H9 (cell line): ENCODE measurements at regions not wholly inside any gene's neighbourhood (a gene's known extent, or its start where the extent isn't known, plus 50 kb on each side); places are given as distances from the start of the nearest gene placed in this dataset.

Experiments used
- DNase-seq: peaks from one replicate; pipeline ENCODE4 v3.0.0-alpha.2; 2017
- H2AFZ ChIP-seq: one replicate; pipeline ENCODE4 v1.6.1; 2013; ENCODE audit warnings: mild to moderate bottlenecking, low read length, control low read depth, moderate library complexity
- H2AK5ac ChIP-seq: 2 replicates; pipeline ENCODE4 v1.6.1; 2013; ENCODE audit warnings: low read length, control low read depth, mixed read lengths; ENCODE audit not compliant: insufficient read length
- H2BK120ac ChIP-seq: one replicate; pipeline ENCODE4 v1.6.1; 2013; ENCODE audit warnings: low read depth, mild to moderate bottlenecking, low read length, control low read depth, inconsistent platforms; ENCODE audit not compliant: poor library complexity, severe bottlenecking
- H2BK12ac ChIP-seq: 2 replicates; pipeline ENCODE4 v1.6.1; 2013; ENCODE audit warnings: low read length, control low read depth, mixed read lengths, low read depth; ENCODE audit not compliant: insufficient read length
- H2BK15ac ChIP-seq: 2 replicates; pipeline ENCODE4 v1.6.1; 2013; ENCODE audit warnings: low read depth, low read length, control low read depth
- H2BK20ac ChIP-seq: one replicate; pipeline ENCODE4 v1.6.1; 2013; ENCODE audit warnings: low read depth, mild to moderate bottlenecking, low read length, control low read depth, inconsistent platforms; ENCODE audit not compliant: poor library complexity, severe bottlenecking
- H2BK5ac ChIP-seq: 2 replicates; pipeline ENCODE4 v1.6.1; 2013; ENCODE audit warnings: low read length, control low read depth, mixed read lengths; ENCODE audit not compliant: insufficient read length
- H3K14ac ChIP-seq: 2 replicates; pipeline ENCODE4 v1.6.1; 2013; ENCODE audit warnings: low read length, control low read depth; ENCODE audit not compliant: insufficient read depth
- H3K18ac ChIP-seq: 2 replicates; pipeline ENCODE4 v1.6.1; 2013; ENCODE audit warnings: low read depth, mild to moderate bottlenecking, mixed read lengths, low read length, control low read depth; ENCODE audit not compliant: insufficient read length
- H3K23ac ChIP-seq: 2 replicates; pipeline ENCODE4 v1.6.1; 2013; ENCODE audit warnings: low read length, control low read depth, mixed read lengths, low read depth; ENCODE audit not compliant: insufficient read length
- H3K23me2 ChIP-seq: 2 replicates; pipeline ENCODE4 v1.6.1; 2013; ENCODE audit warnings: low read depth, mild to moderate bottlenecking, mixed read lengths, low read length, control low read depth; ENCODE audit not compliant: insufficient read length, poor library complexity, severe bottlenecking
- H3K27ac ChIP-seq: 2 replicates; pipeline ENCODE4 v1.5.1; 2013; ENCODE audit warnings: low read length, control low read depth, mixed read lengths, low read depth; ENCODE audit not compliant: insufficient read length
- H3K27me3 ChIP-seq: 2 replicates; pipeline ENCODE4 v1.6.1; 2013; ENCODE audit warnings: low read length, control low read depth, inconsistent platforms; ENCODE audit not compliant: insufficient read depth
- H3K4ac ChIP-seq: 2 replicates; pipeline ENCODE4 v1.6.1; 2013; ENCODE audit warnings: low read depth, mild to moderate bottlenecking, control low read depth, inconsistent platforms, low read length, moderate library complexity
- H3K4me1 ChIP-seq: 2 replicates; pipeline ENCODE4 v1.6.1; 2013; ENCODE audit warnings: low read length, control low read depth, inconsistent platforms; ENCODE audit not compliant: insufficient read depth
- H3K4me2 ChIP-seq: 2 replicates; pipeline ENCODE4 v1.6.1; 2013; ENCODE audit warnings: low read length, control low read depth, mixed read lengths; ENCODE audit not compliant: insufficient read length, insufficient read depth
- H3K56ac ChIP-seq: 2 replicates; pipeline ENCODE4 v1.6.1; 2013; ENCODE audit warnings: low read depth, mild to moderate bottlenecking, mixed read lengths, low read length, control low read depth; ENCODE audit not compliant: insufficient read length
- H3K79me1 ChIP-seq: 2 replicates; pipeline ENCODE4 v1.6.1; 2013; ENCODE audit warnings: low read depth, mild to moderate bottlenecking, moderate library complexity, low read length, control low read depth, inconsistent platforms; ENCODE audit not compliant: insufficient read depth, poor library complexity, severe bottlenecking
- H3K79me2 ChIP-seq: 2 replicates; pipeline ENCODE4 v1.6.1; 2013; ENCODE audit warnings: low read length, control low read depth, inconsistent platforms; ENCODE audit not compliant: insufficient read depth
- H3K9ac ChIP-seq: 2 replicates; pipeline ENCODE4 v1.6.1; 2013; ENCODE audit warnings: low read length, control low read depth, mixed read lengths; ENCODE audit not compliant: insufficient read length; ENCODE audit errors: extremely low read depth
- H3K9me3 ChIP-seq: one replicate; pipeline ENCODE4 v1.6.1; 2013; ENCODE audit warnings: low read depth, low read length, inconsistent platforms; ENCODE audit not compliant: control insufficient read depth
- H3T11ph ChIP-seq: one replicate; pipeline ENCODE4 v1.6.1; 2013; ENCODE audit warnings: mild to moderate bottlenecking, low read length, control low read depth, inconsistent platforms
- H4K20me1 ChIP-seq: one replicate; pipeline ENCODE4 v1.6.1; 2013; ENCODE audit not compliant: control insufficient read depth, insufficient read length, insufficient read depth
- H4K5ac ChIP-seq: 2 replicates; pipeline ENCODE4 v1.6.1; 2013; ENCODE audit warnings: low read depth, mild to moderate bottlenecking, mixed read lengths, low read length, control low read depth; ENCODE audit not compliant: insufficient read length
- H4K8ac ChIP-seq: replicated peaks from 2 replicates; pipeline ENCODE4 v1.6.1; 2013; ENCODE audit warnings: low read length, control low read depth, mixed read lengths, low read depth; ENCODE audit not compliant: insufficient read length
- H4K91ac ChIP-seq: 2 replicates; pipeline ENCODE4 v1.6.1; 2013; ENCODE audit warnings: low read depth, mild to moderate bottlenecking, moderate library complexity, mixed read lengths, low read length, control low read depth; ENCODE audit not compliant: insufficient read length
- H3K27ac Mint-ChIP-seq, 3 experiments: 2 replicates in 2 of 3; 3 replicates in 1 of 3; pipeline ENCODE4 v1.8.0; 2020 to 2021; ENCODE audit warnings: mixed read lengths in 3 of 3, mild to moderate bottlenecking in 1 of 3, moderate library complexity in 1 of 3
- H3K27me3 Mint-ChIP-seq: 2 replicates; pipeline ENCODE4 v1.8.0; 2021; ENCODE audit warnings: low read depth, mild to moderate bottlenecking, moderate library complexity, mixed read lengths
- H3K36me3 Mint-ChIP-seq, 3 experiments: 2 replicates in 2 of 3; 3 replicates in 1 of 3; pipeline ENCODE4 v1.8.0; 2020 to 2021; ENCODE audit warnings: low read depth in 3 of 3, mixed read lengths in 3 of 3; ENCODE audit not compliant: insufficient read depth in 1 of 3
- H3K4me1 Mint-ChIP-seq, 2 experiments: 2 replicates each; pipeline ENCODE4 v1.8.0; 2020; ENCODE audit warnings: mixed read lengths in 2 of 2
- H3K4me3 Mint-ChIP-seq, 2 experiments: 2 replicates in 1 of 2; 3 replicates in 1 of 2; pipeline ENCODE4 v1.8.0; 2020 to 2021; ENCODE audit warnings: mild to moderate bottlenecking in 2 of 2, mixed read lengths in 2 of 2, moderate library complexity in 1 of 2
- H3K9me3 Mint-ChIP-seq, 2 experiments: 2 replicates in 1 of 2; 3 replicates in 1 of 2; pipeline ENCODE4 v1.8.0; 2020; ENCODE audit warnings: mild to moderate bottlenecking in 2 of 2, mixed read lengths in 2 of 2, moderate library complexity in 1 of 2
- CTCF ChIP-seq: fragments of 200-600 bp; sonication (generic); conservative IDR thresholded peaks from 3 replicates; pipeline ENCODE4 v1.8.0; 2021; ENCODE audit warnings: antibody characterized with exemption, mild to moderate bottlenecking
- WGBS: extraction: QIAGEN DNeasy Blood & Tissue Kit; methylation state at CpG from one replicate; pipeline ENCODE4 v1.1.7; 2013; ENCODE audit warnings: missing lambda C conversion rate, low lambda C conversion rate, mixed read lengths; ENCODE audit not compliant: insufficient read length; ENCODE audit errors: extremely low coverage; 5-methylcytosine and 5-hydroxymethylcytosine counted together

GRCh38 chr5:180431932-180432331 lies 62.2 kb upstream of the CNOT6 start:
- no peak overlapping the region for H2AK5ac ChIP-seq
- no peak overlapping the region for H2BK15ac ChIP-seq
- no peaks in the 10 kb centered on the region for H4K20me1 ChIP-seq
- no peak overlapping the region for H2BK120ac ChIP-seq
- H3K56ac ChIP-seq = no peak overlapping the region
- no peaks in the 10 kb centered on the region for H3K4me1 ChIP-seq
- H3K9ac ChIP-seq = no peak overlapping the region
- no peak overlapping the region for H3K14ac ChIP-seq
- no peak for DNase-seq
- no peak overlapping the region for H4K8ac ChIP-seq
- no peak overlapping the region for H3K18ac ChIP-seq
- no peak overlapping the region for H3K23ac ChIP-seq
- H3K27me3 ChIP-seq = no peaks in the 10 kb centered on the region
- TF ChIP-seq CTCF = no peak
- H2AFZ ChIP-seq = no peak overlapping the region
- no peak overlapping the region for H2BK5ac ChIP-seq
- no peak overlapping the region for H4K91ac ChIP-seq
- H3K9me3 Mint-ChIP-seq = peaks cover 21 to 25% of the 10 kb centered on the region in 2 experiments
- H3K36me3 Mint-ChIP-seq = peaks cover 0 to 19% (median 7%) of the 10 kb centered on the region in 3 experiments; a peak in 3 of 7 replicates
- peaks cover 9% of the 10 kb centered on the region for H3K9me3 ChIP-seq
- H3K23me2 ChIP-seq = no peaks in the 10 kb centered on the region
- no peaks in the 10 kb centered on the region for H3K79me2 ChIP-seq
- no peak overlapping the region for H3K27ac ChIP-seq
- no peak overlapping the region for H3K4me2 ChIP-seq
- no peaks in the 10 kb centered on the region for H3K79me1 ChIP-seq
- H3K4me3 Mint-ChIP-seq = no peak overlapping the region
- no peak overlapping the region for H2BK20ac ChIP-seq
- no peaks in the 10 kb centered on the region; the same call in 1 of the 2 replicates for H3K27me3 Mint-ChIP-seq
- H4K5ac ChIP-seq = no peak overlapping the region
- H3K27ac Mint-ChIP-seq = no peak overlapping the region
- H3K4ac ChIP-seq = no peak overlapping the region
- no peak overlapping the region for H3T11ph ChIP-seq
- WGBS = no CpG with 5 or more reads among the region's 27 CpGs
- no peaks in the 10 kb centered on the region for H3K4me1 Mint-ChIP-seq
- no peak overlapping the region for H2BK12ac ChIP-seq
